Cerebellar cortex (tissue), 1 donor: ENCODE measurements at regions not wholly inside any gene's neighbourhood (a gene's known extent, or its start where the extent isn't known, plus 50 kb on each side); places are given as distances from the start of the nearest gene placed in this dataset.
A peak's percentile ranks its signal among the peaks of the same experiment; 100 is the strongest.

Experiments
- DNase-seq: peaks from one replicate; pipeline ENCODE4 v3.0.0-alpha.2; 2015; ENCODE audit warnings: low spot score

GRCh38 chr10:44198096-44198779 is 186.7 kb downstream of the CXCL12 start:
- DNase-seq = no peak

GRCh38 chr10:44197646-44198045 is 187.3 kb downstream of the CXCL12 start:
- no peak for DNase-seq

GRCh38 chr10:44196336-44196735 is 188.6 kb downstream of the CXCL12 start:
- no peak for DNase-seq

- DNase-seq = no peak
Measured at GRCh38 chr10:44196008-44196320, 188.9 kb downstream of the CXCL12 start.

GRCh38 chr10:44195112-44196007 is 189.5 kb downstream of the CXCL12 start:
- DNase-seq = no peak

GRCh38 chr10:44194435-44194834 is 190.5 kb downstream of the CXCL12 start:
- DNase-seq = no peak

- DNase-seq = no peak
Measured at GRCh38 chr10:44193567-44194220, 191.2 kb downstream of the CXCL12 start.

- no peak for DNase-seq
Measured at GRCh38 chr10:44193166-44193565, 191.7 kb downstream of the CXCL12 start.

- no peak for DNase-seq
Measured at GRCh38 chr10:44192435-44192834, 192.5 kb downstream of the CXCL12 start.

- no peak for DNase-seq
Measured at GRCh38 chr10:44190541-44190940, 194.4 kb downstream of the CXCL12 start.

- DNase-seq = no peak
Measured at GRCh38 chr10:44186821-44187220, 198.1 kb downstream of the CXCL12 start.

GRCh38 chr10:44186150-44186549 is 198.7 kb downstream of the CXCL12 start:
- DNase-seq = no peak

GRCh38 chr10:44185315-44185666 is 199.6 kb downstream of the CXCL12 start:
- no peak for DNase-seq

- no peak for DNase-seq
Measured at GRCh38 chr10:44184633-44185314, 200.1 kb downstream of the CXCL12 start.

GRCh38 chr10:44183667-44184632 is 200.9 kb downstream of the CXCL12 start:
- no peak for DNase-seq

GRCh38 chr10:44182909-44183308 is 202.0 kb downstream of the CXCL12 start:
- DNase-seq = peak; percentile 10

GRCh38 chr10:44180321-44181168 is 204.4 kb downstream of the CXCL12 start:
- DNase-seq = peak; percentile 36

- no peak for DNase-seq
Measured at GRCh38 chr10:44178856-44179255, 206.0 kb downstream of the CXCL12 start.

- no peak for DNase-seq
Measured at GRCh38 chr10:44178281-44178680, 206.6 kb downstream of the CXCL12 start.

GRCh38 chr10:44177610-44178009 is 207.3 kb downstream of the CXCL12 start:
- no peak for DNase-seq
